Mesothelial cell of epicardium (in vitro differentiated cells): ENCODE measurements at regions not wholly inside any gene's neighbourhood (a gene's known extent, or its start where the extent isn't known, plus 50 kb on each side); places are given as distances from the start of the nearest gene placed in this dataset.

ENCODE experiments used
- DNase-seq, 2 experiments: peaks; one replicate each; pipeline ENCODE4 v3.0.0; 2021; ENCODE audit warnings: low spot score in 2 of 2; ENCODE audit not compliant: unreplicated experiment in 2 of 2
- H3K27ac Mint-ChIP-seq: 2 replicates; pipeline ENCODE4 v1.8.0; 2021; ENCODE audit warnings: mixed read lengths
- H3K27me3 Mint-ChIP-seq: 2 replicates; pipeline ENCODE4 v1.8.0; 2021; ENCODE audit warnings: low read depth, mixed read lengths
- H3K36me3 Mint-ChIP-seq: 2 replicates; pipeline ENCODE4 v1.8.0; 2021; ENCODE audit warnings: mixed read lengths
- H3K4me1 Mint-ChIP-seq: 2 replicates; pipeline ENCODE4 v1.8.0; 2021; ENCODE audit warnings: mixed read lengths
- H3K4me3 Mint-ChIP-seq: 2 replicates; pipeline ENCODE4 v1.8.0; 2021; ENCODE audit warnings: mild to moderate bottlenecking, moderate library complexity, mixed read lengths
- H3K9me3 Mint-ChIP-seq: 2 replicates; pipeline ENCODE4 v1.8.0; 2021; ENCODE audit warnings: mixed read lengths
- CTCF ChIP-seq: fragments of 200-600 bp; sonication (generic); IDR thresholded peaks from one replicate; pipeline ENCODE4 v1.5.0; 2021; ENCODE audit warnings: antibody characterized with exemption; ENCODE audit not compliant: unreplicated experiment

- TF ChIP-seq CTCF = no peak
- H3K4me1 Mint-ChIP-seq = peaks cover 2% of the 10 kb centered on the region
- H3K27me3 Mint-ChIP-seq = no peaks in the 10 kb centered on the region
- no peak for DNase-seq
- no peak overlapping the region for H3K4me3 Mint-ChIP-seq
- no peak overlapping the region for H3K27ac Mint-ChIP-seq
- H3K36me3 Mint-ChIP-seq = no peaks in the 10 kb centered on the region
- H3K9me3 Mint-ChIP-seq = peaks cover 11% of the 10 kb centered on the region
These were observed 106.5 kb upstream of the CCDC112 start for GRCh38 chr5:115402822-115403577.

- Mint-ChIP-seq H3K4me3 (no peak overlapping the region), H3K9me3 (peaks cover 11% of the 10 kb centered on the region), H3K36me3 (no peaks in the 10 kb centered on the region), H3K4me1 (peaks cover 2% of the 10 kb centered on the region), H3K27ac (no peak overlapping the region), H3K27me3 (no peaks in the 10 kb centered on the region)
- no peak for TF ChIP-seq CTCF
- DNase-seq = no peak
These were observed 105.6 kb upstream of the CCDC112 start for GRCh38 chr5:115402092-115402491.

GRCh38 chr5:115398719-115399118 is 102.3 kb upstream of the CCDC112 start:
- Mint-ChIP-seq H3K36me3 (no peaks in the 10 kb centered on the region), H3K9me3 (peaks cover 11% of the 10 kb centered on the region), H3K4me1 (peaks cover 2% of the 10 kb centered on the region), H3K4me3 (no peak overlapping the region), H3K27ac (no peak overlapping the region), H3K27me3 (no peaks in the 10 kb centered on the region)
- no peak for DNase-seq
- TF ChIP-seq CTCF = no peak

GRCh38 chr5:115396688-115397087 is 100.2 kb upstream of the CCDC112 start:
- no peak for DNase-seq
- Mint-ChIP-seq H3K36me3 (no peaks in the 10 kb centered on the region), H3K27me3 (no peaks in the 10 kb centered on the region), H3K4me1 (no peaks in the 10 kb centered on the region), H3K4me3 (no peak overlapping the region), H3K9me3 (peaks cover 11% of the 10 kb centered on the region), H3K27ac (no peak overlapping the region)
- no peak for TF ChIP-seq CTCF

GRCh38 chr5:115396081-115396480 is 99.6 kb upstream of the CCDC112 start:
- no peaks in the 10 kb centered on the region for H3K4me1 Mint-ChIP-seq
- no peak overlapping the region for H3K27ac Mint-ChIP-seq
- H3K27me3 Mint-ChIP-seq = no peaks in the 10 kb centered on the region
- H3K36me3 Mint-ChIP-seq = no peaks in the 10 kb centered on the region
- H3K4me3 Mint-ChIP-seq = no peak overlapping the region
- DNase-seq = no peak
- TF ChIP-seq CTCF = no peak
- peaks cover 9% of the 10 kb centered on the region for H3K9me3 Mint-ChIP-seq

GRCh38 chr5:115394531-115394930 is 98.1 kb upstream of the CCDC112 start:
- Mint-ChIP-seq H3K9me3 (no peaks in the 10 kb centered on the region), H3K27me3 (no peaks in the 10 kb centered on the region), H3K4me1 (no peaks in the 10 kb centered on the region), H3K36me3 (no peaks in the 10 kb centered on the region), H3K4me3 (no peak overlapping the region), H3K27ac (no peak overlapping the region)
- DNase-seq = no peak
- no peak for TF ChIP-seq CTCF
